GM23338 (cell line): ENCODE measurements at regions not wholly inside any gene's neighbourhood (a gene's known extent, or its start where the extent isn't known, plus 50 kb on each side); places are given as distances from the start of the nearest gene placed in this dataset.

ENCODE experiments used
- ATAC-seq: fragments of 200-7000 bp; cut with Tn5 transposase; 3 replicates; pipeline ENCODE4 v1.9.1; 2020
- DNase-seq: peaks from one replicate; pipeline ENCODE4 v3.0.0-alpha.2; 2015; ENCODE audit warnings: low spot score
- H2AFZ ChIP-seq: fragments of 200-600 bp; sonication (generic); 2 replicates; pipeline ENCODE4 v1.8.0; 2016; ENCODE audit warnings: antibody characterized with exemption, mild to moderate bottlenecking, moderate library complexity
- H3F3A ChIP-seq: fragments of 200-600 bp; sonication (generic); replicated peaks from 2 replicates; pipeline ENCODE4 v1.8.0; 2017; ENCODE audit warnings: antibody characterized with exemption, mixed run types, low read depth
- H3K27ac ChIP-seq: fragments of 200-600 bp; sonication (generic); 2 replicates; pipeline ENCODE4 v1.6.1; 2016; ENCODE audit warnings: low read depth
- H3K27me3 ChIP-seq: fragments of 200-600 bp; sonication (generic); 2 replicates; pipeline ENCODE4 v1.8.0; 2016; ENCODE audit warnings: mild to moderate bottlenecking, mixed run types, moderate library complexity; ENCODE audit not compliant: insufficient read depth
- H3K36me3 ChIP-seq: fragments of 200-600 bp; sonication (generic); 2 replicates; pipeline ENCODE4 v1.8.0; 2016; ENCODE audit warnings: mild to moderate bottlenecking; ENCODE audit not compliant: insufficient read depth
- H3K4me1 ChIP-seq: fragments of 200-600 bp; sonication (generic); 2 replicates; pipeline ENCODE4 v1.8.0; 2016; ENCODE audit warnings: mild to moderate bottlenecking, moderate library complexity; ENCODE audit not compliant: insufficient read depth
- H3K4me2 ChIP-seq: fragments of 200-600 bp; sonication (generic); 2 replicates; pipeline ENCODE4 v1.7.1; 2017; ENCODE audit warnings: mixed run types
- H3K4me3 ChIP-seq: fragments of 200-600 bp; sonication (generic); 2 replicates; pipeline ENCODE4 v1.6.1; 2016; ENCODE audit warnings: mixed run types
- H3K79me2 ChIP-seq: fragments of 200-600 bp; sonication (generic); replicated peaks from 2 replicates; pipeline ENCODE4 v1.8.0; 2017; ENCODE audit warnings: mild to moderate bottlenecking; ENCODE audit not compliant: insufficient read depth
- H3K9me2 ChIP-seq: fragments of 200-600 bp; sonication (generic); 2 replicates; pipeline ENCODE4 v1.8.0; 2017; ENCODE audit not compliant: insufficient read depth
- H4K20me1 ChIP-seq: fragments of 200-600 bp; sonication (generic); replicated peaks from 2 replicates; pipeline ENCODE4 v1.8.0; 2017; ENCODE audit warnings: mild to moderate bottlenecking; ENCODE audit not compliant: insufficient read depth
- H3K27ac Mint-ChIP-seq: 2 replicates; pipeline ENCODE4 v1.8.0; 2020; ENCODE audit warnings: inconsistent platforms, mild to moderate bottlenecking, moderate library complexity, mixed read lengths
- H3K27me3 Mint-ChIP-seq: 3 replicates; pipeline ENCODE4 v1.8.0; 2022; ENCODE audit warnings: low read depth, mild to moderate bottlenecking, moderate library complexity, mixed read lengths, inconsistent platforms; ENCODE audit not compliant: insufficient read depth, poor library complexity
- H3K36me3 Mint-ChIP-seq: 3 replicates; pipeline ENCODE4 v1.8.0; 2021; ENCODE audit warnings: low read depth, mild to moderate bottlenecking, inconsistent platforms, moderate library complexity, mixed read lengths
- H3K4me1 Mint-ChIP-seq: 3 replicates; pipeline ENCODE4 v1.8.0; 2020; ENCODE audit warnings: mild to moderate bottlenecking, inconsistent platforms, mixed read lengths
- H3K4me3 Mint-ChIP-seq: 3 replicates; pipeline ENCODE4 v1.8.0; 2021; ENCODE audit warnings: moderate library complexity, mild to moderate bottlenecking, inconsistent platforms, mixed read lengths
- H3K9me3 Mint-ChIP-seq: 3 replicates; pipeline ENCODE4 v1.8.0; 2020; ENCODE audit warnings: moderate library complexity, mild to moderate bottlenecking, inconsistent platforms, mixed read lengths
- CTCF ChIP-seq, 2 experiments: fragments of 200-600 bp in 1 of 2; sonication (generic) in 1 of 2; conservative IDR thresholded peaks; 2 replicates each; pipeline versions ENCODE4 v1.5.1 to v1.6.1; 2016 to 2017; ENCODE audit warnings: antibody characterized with exemption in 2 of 2, low read depth in 2 of 2, mild to moderate bottlenecking in 2 of 2, moderate library complexity in 1 of 2
- ETS1 ChIP-seq: IDR thresholded peaks from 2 replicates; pipeline ENCODE4 v1.6.1; 2016; ENCODE audit warnings: antibody characterized with exemption
- EZH2 ChIP-seq: fragments of 200-600 bp; sonication (generic); IDR thresholded peaks from one replicate; pipeline ENCODE4 v1.8.0; 2017; ENCODE audit warnings: antibody characterized with exemption, mild to moderate bottlenecking, low read depth; ENCODE audit not compliant: unreplicated experiment
- EZH2phosphoT487 ChIP-seq: fragments of 200-600 bp; sonication (generic); IDR thresholded peaks from one replicate; pipeline ENCODE4 v1.8.1; 2018; ENCODE audit warnings: antibody characterized with exemption; ENCODE audit not compliant: unreplicated experiment
- JUNB ChIP-seq: IDR thresholded peaks from one replicate; pipeline ENCODE4 v1.6.1; 2016; ENCODE audit warnings: antibody characterized with exemption; ENCODE audit not compliant: unreplicated experiment
- POLR2AphosphoS5 ChIP-seq: IDR thresholded peaks from 2 replicates; pipeline ENCODE4 v1.6.1; 2016; ENCODE audit warnings: antibody characterized with exemption, low read depth
- ZNF462 ChIP-seq: fragments of 250-450 bp; sonication (Bioruptor Pico); IDR thresholded peaks from 2 replicates; pipeline ENCODE4 v1.5.0; 2020; ENCODE audit warnings: mild to moderate bottlenecking, moderate library complexity

- no peak for TF ChIP-seq ZNF462 (CRISPR knock-in tag)
Measured at GRCh38 chr4:186017801-186018200, 51.2 kb upstream of the TLR3 start (continued).

- H3K4me2 ChIP-seq, result no peak overlapping the region
- no peaks in the 10 kb centered on the region for H3K79me2 ChIP-seq
- Mint-ChIP-seq H3K27me3 (peaks cover 7% of the 10 kb centered on the region), H3K27ac (no peak overlapping the region), H3K36me3 (peaks cover 8% of the 10 kb centered on the region; the same call in 2 of the 3 replicates), H3K9me3 (peaks cover 8% of the 10 kb centered on the region; the same call in 2 of the 3 replicates), H3K4me3 (no peak overlapping the region), H3K4me1 (peaks cover 34% of the 10 kb centered on the region)
- no peaks in the 10 kb centered on the region for H3K27me3 ChIP-seq
- no peak overlapping the region for H2AFZ ChIP-seq
- H3K4me1 ChIP-seq, result peaks cover 13% of the 10 kb centered on the region
- ATAC-seq (no peak), DNase-seq (no peak)
- no peaks in the 10 kb centered on the region for H4K20me1 ChIP-seq
- no peak overlapping the region for H3K4me3 ChIP-seq
- H3K27ac ChIP-seq, result no peak overlapping the region
- no peaks in the 10 kb centered on the region for H3K9me2 ChIP-seq
- no peaks in the 10 kb centered on the region for H3K36me3 ChIP-seq
- H3F3A ChIP-seq, result peaks cover 7% of the 10 kb centered on the region; the same call in 1 of the 2 replicates
- no peak for TF ChIP-seq ZNF462 (CRISPR knock-in tag)
- TF ChIP-seq EZH2phosphoT487, result no peak
- TF ChIP-seq CTCF (conservative IDR thresholded peaks at IDR 0.05; ENCODE audit: low read depth in 2 of 2), result no peak
- TF ChIP-seq POLR2AphosphoS5, result no peak
- no peak for TF ChIP-seq ETS1
- no peak for TF ChIP-seq EZH2
- no peak for TF ChIP-seq JUNB
Measured at GRCh38 chr4:186018261-186018660, 50.7 kb upstream of the TLR3 start.
